ENCODE measurements at regions not wholly inside any gene's neighbourhood (a gene's known extent, or its start where the extent isn't known, plus 50 kb on each side); places are given as distances from the start of the nearest gene placed in this dataset.

- TF ChIP-seq CTCF (IDR thresholded peaks at IDR 0.05) (no peak), EZH2 (IDR thresholded peaks at IDR 0.05) (no peak), EZH2phosphoT487 (IDR thresholded peaks at IDR 0.05) (no peak)
Measured at GRCh38 chrX:128846385-128846784, 676.9 kb downstream of the SMARCA1 start.
